ENCODE measurements at regions not wholly inside any gene's neighbourhood (a gene's known extent, or its start where the extent isn't known, plus 50 kb on each side); places are given as distances from the start of the nearest gene placed in this dataset.

DNA sequence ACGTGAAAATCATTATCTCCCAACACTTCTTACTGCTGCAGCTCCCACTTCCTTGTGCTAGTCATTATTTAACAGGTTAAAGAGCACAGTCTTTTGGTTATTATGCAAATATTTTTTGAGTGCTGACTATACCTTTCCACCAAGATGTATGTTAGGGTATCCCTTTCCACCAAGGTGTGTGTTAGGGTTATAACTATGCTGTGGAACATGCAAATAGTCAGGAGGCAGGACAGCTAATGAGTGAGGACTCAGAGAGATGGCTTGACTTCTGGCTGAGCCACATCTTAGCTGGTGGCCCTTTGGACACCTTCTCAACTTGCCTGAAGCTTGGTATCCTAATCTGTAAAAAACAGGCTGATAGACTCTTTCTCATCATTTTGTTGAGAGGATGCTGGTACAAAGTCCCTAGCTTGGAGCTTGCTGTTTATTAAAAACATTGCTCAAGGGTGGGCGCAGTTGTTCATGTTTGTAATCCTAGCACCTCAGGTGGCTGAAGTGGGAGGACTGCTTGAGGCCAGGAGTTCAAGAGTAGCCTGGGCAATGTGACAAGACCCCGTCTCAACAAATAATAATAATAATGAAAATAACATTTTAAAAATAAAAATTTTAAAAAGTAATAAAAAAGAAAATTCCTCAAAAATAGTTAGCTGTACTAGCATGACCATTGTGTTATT is 160.5 kb upstream of the ADAMTS9 start:
- intact Hi-C loops (cut with micrococcal nuclease): no loop called here
- no peak for ATAC-seq
- Histone ChIP-seq H3K4me1 (ENCODE audit: control insufficient read depth in 1 of 2, insufficient read depth in 2 of 2, low read length in 2 of 2) (no peaks in the 10 kb centered on the region), H3K27me3 (ENCODE audit: insufficient read depth, low read length) (no peaks in the 10 kb centered on the region), H2AFZ (ENCODE audit: low read depth, low read length, poor library complexity, severe bottlenecking) (no peak overlapping the region), H3K9ac (ENCODE audit: low read length) (no peak overlapping the region), H3K9me3 (ENCODE audit: control insufficient read depth in 1 of 2, insufficient read depth in 1 of 2, low read depth in 1 of 2, low read length in 2 of 2) (no peaks in the 10 kb centered on the region), H3K4me3 (replicated peaks in 1 of 2; ENCODE audit: low read depth in 1 of 2, low read length in 2 of 2) (no peak overlapping the region), H3K79me2 (ENCODE audit: insufficient read depth, low read length) (no peaks in the 10 kb centered on the region), H3K4me2 (ENCODE audit: low read length) (no peak overlapping the region), H3K9me2 (ENCODE audit: insufficient read depth) (no peaks in the 10 kb centered on the region), H3K27ac (ENCODE audit: low read depth, low read length) (no peak overlapping the region), H3K36me3 (ENCODE audit: control insufficient read depth in 1 of 2, insufficient read depth in 2 of 2, low read length in 2 of 2) (no peaks in the 10 kb centered on the region), H4K20me1 (ENCODE audit: insufficient read depth) (no peaks in the 10 kb centered on the region)
- BruUV-seq (replicated peaks): no TSS peak
- ChIA-PET POLR2A (no interaction called here), CTCF (no interaction called here), RAD21 (ENCODE audit: low non-redundant PET in 1 of 2, low total read pairs in 2 of 2, uncharacterized antibody in 2 of 2, unreplicated experiment in 2 of 2) (no interaction called here)
- DNase-seq (ENCODE audit: low read depth, low spot score): no peak
- TF ChIP-seq CEBPB (IDR thresholded peaks at IDR 0.05; ENCODE audit: low read depth) (no peak), SRF (IDR thresholded peaks at IDR 0.05; ENCODE audit: low read depth) (no peak), EZH2 (IDR thresholded peaks at IDR 0.05) (no peak), EGR1 (IDR thresholded peaks at IDR 0.05; ENCODE audit: low read depth) (no peak), ZNF274 (IDR thresholded peaks at IDR 0.05; ENCODE audit: low read depth, low read length) (no peak), ELF1 (IDR thresholded peaks at IDR 0.05; ENCODE audit: borderline replicate concordance, low read depth) (no peak), RAD21 (IDR thresholded peaks at IDR 0.05; ENCODE audit: low read depth) (no peak), YY1 (IDR thresholded peaks at IDR 0.05; ENCODE audit: extremely low read depth, insufficient replicate concordance, low read depth, low read length) (no peak), SP1 (IDR thresholded peaks at IDR 0.05; ENCODE audit: low read depth) (no peak), POLR2A (IDR thresholded peaks at IDR 0.05; ENCODE audit: borderline replicate concordance, extremely low read depth, insufficient read depth, insufficient read length) (no peak)
- TF ChIP-seq, protein P1, sequence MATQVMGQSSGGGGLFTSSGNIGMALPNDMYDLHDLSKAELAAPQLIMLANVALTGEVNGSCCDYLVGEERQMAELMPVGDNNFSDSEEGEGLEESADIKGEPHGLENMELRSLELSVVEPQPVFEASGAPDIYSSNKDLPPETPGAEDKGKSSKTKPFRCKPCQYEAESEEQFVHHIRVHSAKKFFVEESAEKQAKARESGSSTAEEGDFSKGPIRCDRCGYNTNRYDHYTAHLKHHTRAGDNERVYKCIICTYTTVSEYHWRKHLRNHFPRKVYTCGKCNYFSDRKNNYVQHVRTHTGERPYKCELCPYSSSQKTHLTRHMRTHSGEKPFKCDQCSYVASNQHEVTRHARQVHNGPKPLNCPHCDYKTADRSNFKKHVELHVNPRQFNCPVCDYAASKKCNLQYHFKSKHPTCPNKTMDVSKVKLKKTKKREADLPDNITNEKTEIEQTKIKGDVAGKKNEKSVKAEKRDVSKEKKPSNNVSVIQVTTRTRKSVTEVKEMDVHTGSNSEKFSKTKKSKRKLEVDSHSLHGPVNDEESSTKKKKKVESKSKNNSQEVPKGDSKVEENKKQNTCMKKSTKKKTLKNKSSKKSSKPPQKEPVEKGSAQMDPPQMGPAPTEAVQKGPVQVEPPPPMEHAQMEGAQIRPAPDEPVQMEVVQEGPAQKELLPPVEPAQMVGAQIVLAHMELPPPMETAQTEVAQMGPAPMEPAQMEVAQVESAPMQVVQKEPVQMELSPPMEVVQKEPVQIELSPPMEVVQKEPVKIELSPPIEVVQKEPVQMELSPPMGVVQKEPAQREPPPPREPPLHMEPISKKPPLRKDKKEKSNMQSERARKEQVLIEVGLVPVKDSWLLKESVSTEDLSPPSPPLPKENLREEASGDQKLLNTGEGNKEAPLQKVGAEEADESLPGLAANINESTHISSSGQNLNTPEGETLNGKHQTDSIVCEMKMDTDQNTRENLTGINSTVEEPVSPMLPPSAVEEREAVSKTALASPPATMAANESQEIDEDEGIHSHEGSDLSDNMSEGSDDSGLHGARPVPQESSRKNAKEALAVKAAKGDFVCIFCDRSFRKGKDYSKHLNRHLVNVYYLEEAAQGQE (IDR thresholded peaks at IDR 0.05; ENCODE audit: low read depth): no peak
- TF ChIP-seq, protein P2, sequence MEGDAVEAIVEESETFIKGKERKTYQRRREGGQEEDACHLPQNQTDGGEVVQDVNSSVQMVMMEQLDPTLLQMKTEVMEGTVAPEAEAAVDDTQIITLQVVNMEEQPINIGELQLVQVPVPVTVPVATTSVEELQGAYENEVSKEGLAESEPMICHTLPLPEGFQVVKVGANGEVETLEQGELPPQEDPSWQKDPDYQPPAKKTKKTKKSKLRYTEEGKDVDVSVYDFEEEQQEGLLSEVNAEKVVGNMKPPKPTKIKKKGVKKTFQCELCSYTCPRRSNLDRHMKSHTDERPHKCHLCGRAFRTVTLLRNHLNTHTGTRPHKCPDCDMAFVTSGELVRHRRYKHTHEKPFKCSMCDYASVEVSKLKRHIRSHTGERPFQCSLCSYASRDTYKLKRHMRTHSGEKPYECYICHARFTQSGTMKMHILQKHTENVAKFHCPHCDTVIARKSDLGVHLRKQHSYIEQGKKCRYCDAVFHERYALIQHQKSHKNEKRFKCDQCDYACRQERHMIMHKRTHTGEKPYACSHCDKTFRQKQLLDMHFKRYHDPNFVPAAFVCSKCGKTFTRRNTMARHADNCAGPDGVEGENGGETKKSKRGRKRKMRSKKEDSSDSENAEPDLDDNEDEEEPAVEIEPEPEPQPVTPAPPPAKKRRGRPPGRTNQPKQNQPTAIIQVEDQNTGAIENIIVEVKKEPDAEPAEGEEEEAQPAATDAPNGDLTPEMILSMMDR (IDR thresholded peaks at IDR 0.05 in 2 of 3, conservative IDR thresholded peaks at IDR 0.05 in 1 of 3; ENCODE audit: borderline replicate concordance in 1 of 3, insufficient read depth in 1 of 3, low read depth in 2 of 3, low read length in 2 of 3): no peak
- TF ChIP-seq, protein P3, sequence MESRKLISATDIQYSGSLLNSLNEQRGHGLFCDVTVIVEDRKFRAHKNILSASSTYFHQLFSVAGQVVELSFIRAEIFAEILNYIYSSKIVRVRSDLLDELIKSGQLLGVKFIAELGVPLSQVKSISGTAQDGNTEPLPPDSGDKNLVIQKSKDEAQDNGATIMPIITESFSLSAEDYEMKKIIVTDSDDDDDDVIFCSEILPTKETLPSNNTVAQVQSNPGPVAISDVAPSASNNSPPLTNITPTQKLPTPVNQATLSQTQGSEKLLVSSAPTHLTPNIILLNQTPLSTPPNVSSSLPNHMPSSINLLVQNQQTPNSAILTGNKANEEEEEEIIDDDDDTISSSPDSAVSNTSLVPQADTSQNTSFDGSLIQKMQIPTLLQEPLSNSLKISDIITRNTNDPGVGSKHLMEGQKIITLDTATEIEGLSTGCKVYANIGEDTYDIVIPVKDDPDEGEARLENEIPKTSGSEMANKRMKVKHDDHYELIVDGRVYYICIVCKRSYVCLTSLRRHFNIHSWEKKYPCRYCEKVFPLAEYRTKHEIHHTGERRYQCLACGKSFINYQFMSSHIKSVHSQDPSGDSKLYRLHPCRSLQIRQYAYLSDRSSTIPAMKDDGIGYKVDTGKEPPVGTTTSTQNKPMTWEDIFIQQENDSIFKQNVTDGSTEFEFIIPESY (IDR thresholded peaks at IDR 0.05; ENCODE audit: extremely low read depth, insufficient replicate concordance, low read length): no peak
- TF ChIP-seq, protein P4, sequence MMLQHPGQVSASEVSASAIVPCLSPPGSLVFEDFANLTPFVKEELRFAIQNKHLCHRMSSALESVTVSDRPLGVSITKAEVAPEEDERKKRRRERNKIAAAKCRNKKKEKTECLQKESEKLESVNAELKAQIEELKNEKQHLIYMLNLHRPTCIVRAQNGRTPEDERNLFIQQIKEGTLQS (IDR thresholded peaks at IDR 0.05): no peak
